Stimulated activated CD4-positive, alpha-beta T cell treated with anti-CD3 and anti-CD28 coated beads, TNF-alpha, amount 100 ng/mL, for 1 hour (primary cell): ENCODE measurements at regions not wholly inside any gene's neighbourhood (a gene's known extent, or its start where the extent isn't known, plus 50 kb on each side); places are given as distances from the start of the nearest gene placed in this dataset.
A peak's percentile ranks its signal among the peaks of the same experiment; 100 is the strongest.
"Not testable (repeated sequence)": the region's sequence is repeated elsewhere in the genome, so short reads cannot be mapped to it uniquely, and the experiment has no call there.

Source experiments
- DNase-seq, 3 donors: peaks; one replicate each; pipeline ENCODE4 v3.0.0-alpha.2; 2020; ENCODE audit warnings: low read depth in 3 of 3, low spot score in 1 of 3

- no peak for DNase-seq
Measured at GRCh38 chr18:8987241-8987640, 115.3 kb upstream of the NDUFV2 start.

GRCh38 chr18:8988260-8988871, 114.1 kb upstream of the NDUFV2 start:
- DNase-seq, result peak; percentile 5 to 30 (median 11)

DNA sequence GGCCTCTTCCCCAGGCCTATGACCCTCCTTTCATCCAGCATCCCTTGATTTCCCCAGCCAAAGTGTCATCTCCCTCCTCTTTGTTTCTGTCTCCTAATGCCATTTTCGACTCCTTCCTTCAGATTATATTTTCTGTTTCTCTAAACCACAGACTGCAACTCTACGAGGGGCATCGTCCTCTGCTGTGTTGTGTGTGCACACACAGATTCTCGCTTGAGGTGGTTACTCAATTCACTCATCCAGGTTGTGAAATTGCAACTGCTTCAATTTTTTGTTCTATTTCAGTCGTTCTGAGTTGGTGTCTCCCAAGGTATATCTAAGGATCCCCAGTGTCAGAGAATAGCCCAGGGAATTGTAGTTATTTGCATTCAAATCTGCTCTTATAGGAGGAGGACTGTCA, 113.5 kb upstream of the NDUFV2 start:
- no peak for DNase-seq

GRCh38 chr18:8989855-8990254, 112.6 kb upstream of the NDUFV2 start:
- no peak for DNase-seq

- DNase-seq, result no peak
Measured at GRCh38 chr18:8990276-8991031, 112.0 kb upstream of the NDUFV2 start.

DNA sequence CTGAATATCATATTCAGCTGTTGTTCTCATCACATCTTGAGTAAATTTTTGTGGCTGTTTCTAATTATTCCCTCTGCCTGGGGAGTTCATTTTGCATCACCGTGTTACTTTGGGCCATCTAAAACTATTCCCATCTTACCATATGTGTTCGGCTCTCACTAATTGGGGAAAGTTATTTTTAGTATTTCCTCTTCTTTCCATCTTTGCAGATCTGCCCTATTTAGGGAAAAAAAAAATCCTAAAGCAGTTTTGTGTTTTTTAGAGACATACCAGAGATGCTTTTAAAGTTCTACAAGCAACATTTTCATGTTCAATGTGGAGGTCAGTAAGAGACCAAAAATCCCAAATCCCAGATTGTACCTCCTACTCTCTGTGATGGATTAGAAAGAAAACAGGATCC, 111.3 kb upstream of the NDUFV2 start:
- DNase-seq, result no peak

DNA sequence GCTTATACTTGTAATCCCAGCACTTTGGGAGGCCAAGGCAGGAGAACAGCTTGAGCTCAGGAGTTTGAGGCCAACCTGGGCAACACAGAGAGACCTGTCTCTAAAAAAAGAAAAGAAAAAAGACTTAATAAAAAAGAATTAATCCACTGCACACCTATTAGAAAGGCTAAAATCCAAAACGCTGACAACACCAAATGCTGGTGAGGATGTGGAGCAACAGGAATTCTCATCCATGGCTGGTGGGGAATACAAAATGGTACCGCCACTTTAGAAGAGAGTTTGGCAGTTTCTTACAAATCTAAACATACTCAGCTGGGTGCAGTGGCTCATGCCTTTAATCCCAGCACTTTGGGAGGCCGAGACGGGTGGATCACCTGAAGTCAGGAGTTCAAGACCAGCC, 110.0 kb upstream of the NDUFV2 start:
- DNase-seq, result not testable (repeated sequence)

GRCh38 chr18:8994603-8995002, 107.9 kb upstream of the NDUFV2 start:
- no peak for DNase-seq

GRCh38 chr18:8995096-8995495, 107.4 kb upstream of the NDUFV2 start:
- no peak for DNase-seq

- DNase-seq, result no peak
Measured at GRCh38 chr18:8996771-8997432, 105.6 kb upstream of the NDUFV2 start.

GRCh38 chr18:8997634-8998033, 104.9 kb upstream of the NDUFV2 start:
- DNase-seq, result no peak

- no peak for DNase-seq
Measured at GRCh38 chr18:8998481-8999217, 103.8 kb upstream of the NDUFV2 start.

DNA sequence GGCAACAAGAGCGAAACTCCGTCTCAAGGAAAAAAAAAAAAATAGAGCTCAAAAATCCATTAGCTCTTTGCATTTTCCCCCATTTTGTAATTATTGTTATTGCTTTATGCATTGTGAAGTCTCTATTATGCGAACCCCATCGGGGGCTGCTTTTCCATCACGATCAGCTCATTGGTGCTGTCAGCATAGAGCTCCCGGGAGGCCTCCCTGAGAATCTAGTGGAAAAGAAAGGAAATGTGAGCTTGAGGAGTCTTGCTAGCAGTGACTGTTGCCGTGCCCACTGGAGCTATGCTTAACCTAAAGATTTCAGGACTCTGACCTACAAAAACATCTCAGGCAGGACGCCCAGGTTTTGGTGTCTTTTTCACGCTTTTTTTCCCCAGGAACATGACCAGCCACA, 102.6 kb upstream of the NDUFV2 start:
- no peak for DNase-seq

DNA sequence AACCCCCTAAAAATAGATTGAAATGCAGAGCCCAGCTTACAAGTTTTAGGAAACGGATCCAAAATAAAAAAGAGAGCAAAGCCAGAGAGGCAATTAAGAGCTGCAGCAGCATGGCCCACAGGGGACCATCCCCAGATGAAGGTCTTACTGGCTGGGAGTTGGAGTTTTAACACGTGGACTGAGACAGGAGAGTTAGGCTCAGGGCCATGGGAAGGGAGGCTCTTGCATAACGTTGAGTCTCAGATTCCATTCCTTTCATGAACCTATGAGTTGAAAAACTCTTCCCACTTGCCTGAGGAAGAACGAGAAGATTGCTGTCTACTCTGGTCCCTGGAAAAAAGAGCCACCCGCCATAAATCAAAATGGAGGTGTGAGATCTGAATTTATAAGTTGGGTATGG, 101.8 kb upstream of the NDUFV2 start:
- DNase-seq, result no peak

- DNase-seq, result no peak
Measured at GRCh38 chr18:9001209-9001608, 101.3 kb upstream of the NDUFV2 start.

DNA sequence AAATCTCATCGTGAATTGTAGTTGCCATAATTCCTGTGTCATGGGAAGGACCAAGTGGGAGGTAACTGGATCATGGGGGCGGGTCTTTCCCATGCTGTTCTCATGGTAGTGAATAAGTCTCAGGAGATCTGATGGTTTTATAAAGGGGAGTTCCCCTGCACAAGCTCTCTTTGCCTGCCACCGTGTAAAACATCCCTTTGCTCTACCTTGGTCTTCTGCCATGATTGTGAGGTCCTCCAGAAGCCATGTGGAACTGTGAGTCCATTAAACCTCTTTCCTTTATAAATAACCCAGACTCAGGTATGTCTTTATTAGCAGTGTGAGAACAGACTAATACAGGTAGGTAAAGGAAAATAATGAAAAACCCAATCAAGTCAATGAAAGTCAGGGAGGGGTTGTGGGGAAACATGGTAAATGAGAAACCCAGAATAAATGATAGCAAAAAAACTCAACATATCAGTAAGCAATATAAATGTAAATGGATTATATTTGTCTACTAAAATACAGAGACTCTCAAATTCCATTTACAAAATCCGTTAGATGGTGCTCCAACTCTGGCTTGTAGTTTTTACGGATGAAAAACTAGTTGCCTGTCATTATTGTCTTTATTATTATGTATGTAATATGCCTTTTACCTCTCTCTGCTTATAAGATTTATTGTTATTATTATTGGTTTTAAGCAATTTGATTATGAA, 98.9 kb upstream of the NDUFV2 start:
- DNase-seq, result no peak

DNA sequence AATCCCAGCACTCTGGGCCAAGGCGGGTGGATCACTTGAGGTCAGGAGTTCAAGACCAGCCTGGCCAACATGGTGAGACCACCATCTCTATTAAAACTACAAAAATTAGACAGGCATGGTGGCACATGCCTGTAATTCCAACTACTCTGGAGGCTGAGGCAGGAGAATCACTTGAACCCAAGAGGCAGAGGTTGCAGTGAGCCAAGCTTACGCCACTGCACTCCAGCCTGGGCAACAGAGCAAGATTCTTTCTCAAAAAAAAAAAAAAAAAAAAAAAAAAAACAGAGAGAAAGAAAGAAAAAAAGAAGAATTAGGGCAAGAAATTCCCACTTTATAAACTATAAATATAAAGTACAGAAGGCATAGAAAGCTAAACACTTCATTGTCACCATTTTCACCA, 98.2 kb upstream of the NDUFV2 start:
- DNase-seq, result not testable (repeated sequence)

DNA sequence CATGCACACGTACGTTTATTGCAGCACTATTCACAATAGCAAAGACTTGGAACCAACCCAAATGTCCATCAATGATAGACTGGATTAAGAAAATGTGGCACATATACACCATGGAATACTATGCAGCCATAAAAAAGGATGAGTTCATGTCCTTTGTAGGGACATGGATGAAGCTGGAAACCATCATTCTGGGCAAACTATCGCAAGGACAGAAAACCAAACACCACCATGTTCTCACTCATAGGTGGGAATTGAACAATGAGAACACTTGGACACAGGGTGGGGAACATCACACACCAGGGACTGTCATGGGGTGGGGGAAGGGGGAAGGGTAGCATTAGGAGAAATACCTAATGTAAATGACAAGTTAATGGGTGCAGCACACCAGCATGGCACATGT, 94.8 kb upstream of the NDUFV2 start:
- DNase-seq, result not testable (repeated sequence)

- DNase-seq, result no peak
Measured at GRCh38 chr18:9008200-9008708, 94.2 kb upstream of the NDUFV2 start.

- no peak for DNase-seq
Measured at GRCh38 chr18:9008709-9009635, 93.5 kb upstream of the NDUFV2 start.
